ENCODE measurements at regions not wholly inside any gene's neighbourhood (a gene's known extent, or its start where the extent isn't known, plus 50 kb on each side); places are given as distances from the start of the nearest gene placed in this dataset.

DNA sequence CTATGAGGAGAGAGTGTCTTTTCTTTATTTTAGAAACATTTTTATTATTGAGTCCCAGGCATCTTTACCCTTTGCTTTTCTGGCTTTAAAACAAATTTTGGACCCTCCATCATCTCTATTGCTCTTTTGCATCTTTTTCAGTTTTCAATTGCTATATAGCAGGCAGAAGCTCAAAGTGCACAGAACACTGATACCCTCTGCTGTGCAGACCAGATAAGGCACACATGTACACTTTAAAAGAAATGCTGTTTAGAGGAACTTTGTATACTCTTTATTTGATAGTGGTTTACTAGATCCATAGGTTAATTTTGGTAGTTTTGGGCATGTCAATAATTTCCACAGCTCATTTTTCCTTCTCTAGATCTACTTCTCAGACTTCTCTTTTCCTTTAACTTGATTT, 324.2 kb downstream of the SH2D4B start:
- DNase-seq = no peak

- DNase-seq = no peak
These were observed 332.6 kb downstream of the SH2D4B start for GRCh38 chr10:80870282-80870681.

DNA sequence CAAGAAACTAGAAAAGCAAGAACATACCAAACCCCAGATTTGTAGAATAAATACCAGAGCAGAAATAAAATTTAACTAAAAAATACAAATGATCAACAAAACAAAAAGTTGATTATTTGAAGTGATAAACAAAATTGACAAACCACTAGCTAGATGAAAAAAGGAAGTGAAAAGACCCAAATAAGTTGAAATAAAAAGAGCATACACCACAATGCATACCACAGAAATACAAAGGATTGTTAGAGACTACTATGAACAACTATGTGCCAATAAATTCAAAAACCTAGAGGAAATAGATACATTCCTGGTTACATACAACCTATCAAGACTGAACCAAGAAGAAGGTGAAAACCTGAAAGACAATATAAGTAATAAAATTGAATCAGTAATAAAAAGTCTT, 333.4 kb downstream of the SH2D4B start:
- no peak for DNase-seq

- no peak for DNase-seq
These were observed 340.6 kb downstream of the SH2D4B start for GRCh38 chr10:80878330-80878729.

GRCh38 chr10:80890146-80890545, 352.4 kb downstream of the SH2D4B start:
- no peak for DNase-seq

DNA sequence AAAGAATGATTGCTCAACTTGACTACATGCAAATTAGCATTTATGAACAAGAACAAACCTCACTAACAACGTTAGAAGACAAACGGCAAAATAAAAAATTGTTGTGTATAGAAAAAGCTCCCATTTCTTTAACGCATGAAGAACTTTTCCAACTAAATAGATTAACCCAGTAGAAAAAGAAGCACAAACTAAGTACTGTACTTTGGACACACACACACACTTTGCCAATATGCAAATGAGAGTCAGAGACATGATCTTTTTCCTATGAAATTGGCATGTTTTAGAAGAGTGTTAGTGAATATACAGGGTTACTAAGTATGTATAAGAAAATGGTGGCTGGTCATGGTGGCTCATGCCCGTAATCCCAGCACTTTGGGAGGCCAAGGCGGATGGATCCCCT, 355.6 kb downstream of the SH2D4B start:
- DNase-seq = no peak

- no peak for DNase-seq
These were observed 356.6 kb downstream of the SH2D4B start for GRCh38 chr10:80894311-80894791.

DNA sequence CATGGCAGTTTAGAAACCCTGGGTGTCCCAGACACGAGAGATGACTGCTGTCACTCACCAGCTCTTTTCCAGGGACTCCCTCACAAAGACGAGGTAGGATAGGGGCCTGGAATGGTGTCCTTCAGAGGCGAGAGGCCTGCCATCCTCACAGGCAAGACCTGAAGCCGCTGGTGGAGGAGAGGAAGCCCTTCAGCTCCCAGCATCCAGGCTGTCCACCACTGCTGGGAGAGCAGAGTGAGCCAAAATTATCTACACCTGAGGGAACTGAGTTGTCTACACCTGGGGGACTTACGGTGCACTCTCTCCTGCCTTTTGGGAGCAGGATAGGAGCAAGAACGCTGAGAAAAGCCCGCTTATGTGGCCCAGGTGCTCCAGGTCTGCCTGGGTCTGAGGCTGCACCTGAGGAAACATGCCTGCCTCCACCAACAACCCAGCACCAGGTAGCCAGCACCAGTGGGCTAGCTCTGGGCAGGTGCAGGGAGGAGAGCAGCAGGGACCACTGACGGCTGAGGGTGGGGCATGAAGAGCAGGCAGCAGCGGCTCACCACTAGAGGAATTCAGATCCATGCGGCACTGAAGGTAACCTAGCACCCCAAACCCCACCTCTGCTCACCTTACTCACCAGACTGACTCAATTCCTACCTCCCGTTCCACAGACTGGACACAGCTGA, 357.2 kb downstream of the SH2D4B start:
- DNase-seq = no peak

DNA sequence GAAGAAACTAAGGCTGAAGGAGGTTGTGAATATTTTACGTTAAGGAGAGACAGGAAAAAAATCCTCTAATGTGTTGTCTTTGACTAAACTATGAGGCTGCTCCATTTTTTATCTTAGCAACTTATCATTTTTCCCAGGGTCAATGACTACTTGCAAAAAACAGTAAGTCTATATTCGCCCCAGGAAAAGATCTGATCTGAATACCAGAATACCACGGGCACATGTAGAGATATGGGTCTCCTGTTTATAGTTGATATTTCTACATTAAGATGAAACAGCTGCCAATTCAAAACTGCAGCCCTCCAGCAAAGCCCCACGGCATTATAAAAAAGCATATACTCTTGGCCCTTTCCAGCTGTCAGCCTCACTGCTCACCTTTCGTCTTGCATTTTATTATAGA, 358.4 kb downstream of the SH2D4B start:
- DNase-seq = no peak

DNA sequence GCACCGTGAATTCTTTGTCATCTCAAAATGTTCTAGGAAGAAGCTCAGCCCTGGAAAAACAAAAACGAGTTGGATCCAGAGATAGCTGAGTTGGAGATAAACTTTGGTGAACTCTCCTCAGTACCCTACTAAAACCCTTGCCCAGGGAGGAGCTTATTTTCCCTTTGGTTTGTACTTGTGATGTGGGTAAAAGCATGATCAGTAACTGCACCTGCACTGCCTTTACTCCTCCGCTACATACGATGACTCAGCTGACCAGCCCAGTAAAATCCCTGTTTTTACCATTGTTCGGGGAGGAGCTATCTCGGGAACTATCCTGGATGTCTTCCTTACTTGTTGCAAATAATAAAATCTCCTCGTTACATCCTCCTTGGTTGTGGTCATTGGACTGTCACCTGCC, 359.3 kb downstream of the SH2D4B start:
- DNase-seq = no peak

GRCh38 chr10:80900661-80901060, 363.0 kb downstream of the SH2D4B start:
- DNase-seq = no peak

GRCh38 chr10:80908611-80909010, 370.9 kb downstream of the SH2D4B start:
- DNase-seq = no peak

DNA sequence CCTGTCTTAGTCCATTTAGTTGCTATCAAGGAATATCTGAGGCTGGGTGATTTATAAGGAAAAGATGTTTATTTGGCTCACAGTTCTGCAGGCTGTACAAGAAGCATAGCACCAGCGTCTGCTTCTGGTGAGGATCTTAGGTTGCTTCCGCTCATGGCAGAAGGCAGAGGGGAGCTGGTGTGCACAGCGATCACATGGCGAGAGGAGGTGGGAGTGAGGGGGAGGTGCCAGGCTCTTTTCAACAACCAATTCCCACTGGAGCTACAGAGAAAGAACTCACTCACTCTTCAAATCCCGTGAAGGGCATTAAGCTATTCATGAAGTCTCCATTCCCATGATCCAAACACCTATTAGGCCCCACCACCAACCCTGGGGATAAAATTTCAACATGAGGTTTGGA, 371.6 kb downstream of the SH2D4B start:
- DNase-seq = no peak

- DNase-seq = no peak
These were observed 379.9 kb downstream of the SH2D4B start for GRCh38 chr10:80917636-80918035.

- DNase-seq = no peak
These were observed 383.3 kb downstream of the SH2D4B start for GRCh38 chr10:80921032-80921431.

DNA sequence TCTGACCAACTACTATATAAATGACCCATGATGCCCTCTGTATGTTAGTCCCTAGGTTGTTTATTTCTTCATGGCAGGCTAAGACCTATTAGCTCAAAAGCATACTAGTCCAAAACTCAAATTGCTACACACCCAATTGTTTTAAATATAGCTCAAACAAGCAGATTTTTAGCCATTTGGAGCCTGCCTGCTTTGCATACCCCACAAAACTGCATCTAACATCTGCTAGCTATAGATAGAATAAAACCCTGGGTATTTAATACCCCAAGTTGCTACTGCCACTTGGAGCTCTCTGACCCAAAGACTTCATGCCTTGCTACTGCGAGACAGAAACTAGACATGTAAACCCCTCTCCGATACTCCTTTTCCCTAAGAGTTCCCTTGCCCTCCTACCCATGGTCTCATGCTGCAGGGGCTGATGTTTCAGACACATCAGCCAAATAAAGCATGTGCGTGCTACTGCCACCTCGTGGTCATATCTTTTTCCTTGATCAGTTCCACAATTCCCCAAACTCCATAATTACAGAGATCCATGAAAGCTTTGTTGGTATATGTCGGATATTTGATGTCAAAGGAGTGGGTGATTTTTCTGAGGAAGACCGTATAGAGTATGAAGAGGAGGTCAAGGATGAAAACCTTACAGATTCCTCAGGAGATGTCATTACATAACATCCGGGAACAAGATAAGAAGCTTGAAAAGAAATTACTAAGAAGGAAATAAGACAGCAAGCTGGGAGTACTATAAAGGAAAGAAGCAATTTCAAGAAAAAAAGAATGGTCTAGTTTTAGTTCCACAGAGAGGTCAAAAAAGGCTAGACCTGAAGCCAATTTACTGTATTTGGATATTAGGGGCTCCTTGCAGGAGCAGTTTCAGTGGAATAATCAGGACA, 386.6 kb downstream of the SH2D4B start:
- DNase-seq = peak; percentile 13

- no peak for DNase-seq
These were observed 389.8 kb downstream of the SH2D4B start for GRCh38 chr10:80927419-80928078.

- DNase-seq = no peak
These were observed 401.2 kb downstream of the SH2D4B start for GRCh38 chr10:80938903-80939302.

- no peak for DNase-seq
These were observed 407.7 kb downstream of the SH2D4B start for GRCh38 chr10:80945264-80945880.

GRCh38 chr10:80946073-80946472, 408.4 kb downstream of the SH2D4B start:
- no peak for DNase-seq

- no peak for DNase-seq
These were observed 409.4 kb downstream of the SH2D4B start for GRCh38 chr10:80946957-80947726.

DNA sequence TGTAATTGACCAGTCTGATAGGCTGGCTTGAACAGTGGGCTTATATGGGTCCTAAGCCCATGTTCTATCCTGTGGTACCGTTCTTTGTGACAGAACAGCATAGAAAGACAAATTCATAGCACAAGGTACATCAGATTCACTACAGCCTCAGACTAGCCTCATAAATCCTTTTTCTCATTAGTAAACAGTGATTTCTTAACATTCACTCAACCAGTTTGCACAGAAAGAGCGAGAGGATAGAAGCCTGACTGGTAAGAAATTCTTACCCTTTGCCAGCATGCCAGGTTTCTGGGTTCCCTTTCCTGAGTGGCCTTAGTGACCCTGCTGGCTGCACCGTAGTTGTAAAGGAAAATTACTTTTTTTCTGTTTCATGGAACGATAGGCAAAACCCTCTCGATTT, 412.1 kb downstream of the SH2D4B start:
- DNase-seq = no peak
